T-helper 9 cell (primary cell): ENCODE measurements at regions not wholly inside any gene's neighbourhood (a gene's known extent, or its start where the extent isn't known, plus 50 kb on each side); places are given as distances from the start of the nearest gene placed in this dataset.

ENCODE experiments used
- DNase-seq: peaks from one replicate; pipeline ENCODE4 v3.0.0-alpha.2; 2020

DNA sequence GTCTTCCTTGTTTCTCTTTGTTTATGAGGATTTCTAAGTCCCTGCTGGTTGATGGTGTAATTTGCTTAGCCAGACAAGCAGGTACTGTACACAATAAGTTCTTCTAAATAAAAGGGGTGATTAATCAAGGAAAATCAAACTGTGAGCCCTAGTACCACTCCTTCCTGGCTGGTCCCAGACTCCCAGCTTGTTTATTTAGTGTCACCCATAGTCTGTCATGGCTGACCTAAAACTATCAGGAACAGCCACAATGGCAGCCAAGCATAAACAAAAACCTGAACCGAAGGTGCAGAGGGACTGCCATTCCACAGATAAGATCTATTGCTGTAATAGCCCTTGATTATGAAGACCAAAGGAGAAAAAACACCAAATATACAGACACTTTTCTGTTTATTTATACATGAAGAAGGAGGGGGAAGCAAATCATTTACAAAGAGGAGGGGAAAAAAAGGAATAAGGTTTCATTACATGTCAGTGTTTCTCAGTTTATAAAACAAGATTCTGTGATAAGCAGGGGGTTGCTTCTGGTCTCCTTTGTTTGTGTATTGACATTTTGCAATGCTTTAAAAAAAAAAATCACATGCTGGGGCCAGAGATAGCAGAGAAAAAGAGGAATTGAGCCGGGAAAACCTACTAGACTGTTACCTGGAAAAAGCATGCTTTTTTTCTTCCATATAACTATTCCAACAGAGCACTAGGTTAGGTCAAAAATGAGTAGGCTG lies 182.4 kb upstream of the DPH6 start:
- no peak for DNase-seq

GRCh38 chr15:35736150-35736549 lies 190.2 kb upstream of the DPH6 start:
- DNase-seq = no peak

DNA sequence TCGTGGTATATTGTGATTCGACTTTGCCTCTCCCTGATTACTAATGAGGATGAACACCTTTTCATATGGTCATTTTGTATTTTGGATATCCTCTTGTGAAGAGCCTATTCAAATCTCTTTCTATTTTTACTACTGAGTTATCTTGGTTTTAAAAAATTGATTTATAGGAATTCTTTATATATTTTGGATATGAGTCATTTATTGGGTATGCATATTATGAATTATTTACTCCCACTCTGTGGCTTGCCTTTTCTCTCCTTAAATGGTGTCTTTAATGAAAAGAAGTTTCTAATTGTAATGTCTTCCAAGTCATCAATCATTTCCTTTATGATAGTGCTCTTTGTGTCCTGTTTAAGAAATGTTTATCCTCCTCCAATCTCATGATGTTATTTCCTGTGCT lies 191.5 kb upstream of the DPH6 start:
- DNase-seq = no peak

DNA sequence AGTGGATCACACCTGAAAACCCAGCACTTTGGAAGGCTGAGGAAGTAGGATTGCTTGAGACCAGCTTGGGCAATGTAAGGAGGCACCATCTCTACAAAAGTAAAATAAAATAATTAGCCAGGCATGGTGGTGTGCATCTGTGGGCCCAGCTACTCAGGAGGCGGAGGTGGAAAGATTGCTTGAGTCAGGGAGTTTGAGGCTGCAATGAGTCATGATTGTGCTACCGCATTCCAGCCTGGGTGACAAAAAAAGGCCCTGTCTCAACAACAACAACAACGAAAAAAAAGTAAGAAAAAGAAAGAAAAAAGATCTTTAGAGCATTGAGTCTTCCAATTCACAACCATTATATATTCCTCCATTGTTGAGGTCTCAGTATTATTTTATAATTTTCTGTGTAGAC lies 192.4 kb upstream of the DPH6 start:
- DNase-seq = no peak

- DNase-seq = no peak
Observed at GRCh38 chr15:35740761-35741160, 194.8 kb upstream of the DPH6 start.

DNA sequence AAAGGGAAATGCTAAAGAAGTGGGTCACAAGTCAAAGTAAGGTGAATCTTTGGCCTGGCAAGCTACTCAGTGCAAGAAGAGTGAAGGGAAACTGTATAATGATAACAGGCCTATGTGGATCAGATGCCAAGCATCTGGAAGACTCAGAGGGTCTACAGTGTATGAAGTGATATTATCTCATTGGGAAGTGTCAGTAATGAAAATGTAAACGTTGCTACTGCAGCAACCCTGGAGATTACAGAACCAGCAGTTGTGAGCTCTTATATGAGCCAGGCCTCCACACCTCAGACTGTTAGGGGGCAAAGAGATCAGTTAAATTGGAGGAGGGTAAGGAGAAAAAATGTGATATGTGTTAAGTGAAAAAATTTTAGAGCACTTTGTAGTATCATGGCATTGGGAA lies 195.4 kb upstream of the DPH6 start:
- no peak for DNase-seq

DNA sequence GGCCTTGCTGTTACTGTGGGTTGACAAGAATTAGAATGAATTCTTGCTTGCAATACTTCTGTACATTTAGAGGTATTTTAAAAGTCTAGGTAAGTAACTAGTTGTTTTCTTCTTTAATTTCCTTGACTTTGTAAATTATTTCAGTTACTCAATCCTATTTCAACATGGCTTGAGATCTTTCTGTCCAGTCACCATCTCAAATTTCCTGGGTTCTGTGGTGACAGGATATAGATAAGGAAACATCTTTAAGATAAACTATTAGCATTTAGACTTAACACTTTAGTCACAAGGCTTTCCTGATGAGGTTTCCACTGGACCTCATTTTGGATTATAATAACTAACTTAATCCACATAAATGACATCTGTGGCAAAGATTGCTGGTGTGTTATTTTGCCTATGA lies 195.9 kb upstream of the DPH6 start:
- no peak for DNase-seq

- no peak for DNase-seq
Observed at GRCh38 chr15:35743321-35743720, 197.4 kb upstream of the DPH6 start.

- no peak for DNase-seq
Observed at GRCh38 chr15:35746121-35746520, 200.2 kb upstream of the DPH6 start.

- no peak for DNase-seq
Observed at GRCh38 chr15:35748105-35748504, 202.1 kb upstream of the DPH6 start.

- no peak for DNase-seq
Observed at GRCh38 chr15:35750051-35750450, 204.1 kb upstream of the DPH6 start.

DNA sequence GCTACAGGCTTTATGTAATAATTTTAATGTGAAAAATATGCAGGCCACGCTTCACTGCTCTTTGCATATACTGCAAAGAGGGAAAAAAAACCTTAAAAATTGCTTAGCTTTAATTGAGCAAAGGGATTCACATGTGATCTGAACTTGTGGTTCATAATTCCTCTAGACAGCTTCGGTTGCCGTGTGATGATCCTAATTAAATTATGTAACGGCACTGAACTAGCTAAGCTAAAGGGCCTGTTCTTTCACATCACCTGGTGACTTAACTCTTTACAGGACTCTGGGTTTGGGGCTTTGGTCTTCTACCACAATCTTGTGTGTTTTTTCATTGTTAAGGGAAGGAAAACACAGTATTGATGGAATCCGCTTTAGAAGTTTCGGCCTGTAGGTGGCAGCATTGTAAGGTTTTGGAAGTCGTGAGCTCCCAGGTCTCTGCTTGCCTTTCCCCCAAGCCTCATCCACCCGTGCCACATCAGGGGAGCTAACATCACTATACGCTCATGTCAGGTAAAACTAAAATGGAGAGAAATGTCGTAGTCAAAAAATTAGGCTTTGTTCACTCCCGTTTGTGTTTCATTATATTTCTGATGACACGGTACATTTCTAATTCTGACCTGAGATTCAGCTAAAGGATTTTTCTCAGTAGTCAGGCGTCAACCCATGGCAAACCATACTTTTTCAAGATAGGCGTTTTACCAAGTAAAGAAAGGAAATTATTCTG lies 205.6 kb upstream of the DPH6 start:
- peak; percentile 11 for DNase-seq

- DNase-seq = no peak
Observed at GRCh38 chr15:35752134-35752466, 206.1 kb upstream of the DPH6 start.

DNA sequence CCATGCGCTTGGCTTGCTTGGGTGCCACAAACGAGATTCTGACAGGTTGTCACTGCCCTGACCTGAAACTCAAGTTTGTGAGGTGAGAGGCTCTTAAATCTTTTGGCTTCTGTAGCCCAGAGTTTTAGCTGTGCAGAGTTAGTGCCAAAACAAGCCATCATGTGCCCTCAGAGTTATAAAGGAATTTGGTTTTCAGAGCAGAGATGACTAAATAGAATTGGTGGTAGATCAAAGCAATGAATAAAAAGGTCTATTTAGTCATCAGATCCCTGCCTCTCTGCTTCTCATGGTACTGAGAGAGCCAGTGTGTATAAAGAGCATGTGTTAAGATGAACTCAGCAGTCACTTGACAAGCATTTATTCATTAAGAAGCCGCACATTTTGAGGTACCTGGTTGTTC lies 207.5 kb upstream of the DPH6 start:
- DNase-seq = no peak

DNA sequence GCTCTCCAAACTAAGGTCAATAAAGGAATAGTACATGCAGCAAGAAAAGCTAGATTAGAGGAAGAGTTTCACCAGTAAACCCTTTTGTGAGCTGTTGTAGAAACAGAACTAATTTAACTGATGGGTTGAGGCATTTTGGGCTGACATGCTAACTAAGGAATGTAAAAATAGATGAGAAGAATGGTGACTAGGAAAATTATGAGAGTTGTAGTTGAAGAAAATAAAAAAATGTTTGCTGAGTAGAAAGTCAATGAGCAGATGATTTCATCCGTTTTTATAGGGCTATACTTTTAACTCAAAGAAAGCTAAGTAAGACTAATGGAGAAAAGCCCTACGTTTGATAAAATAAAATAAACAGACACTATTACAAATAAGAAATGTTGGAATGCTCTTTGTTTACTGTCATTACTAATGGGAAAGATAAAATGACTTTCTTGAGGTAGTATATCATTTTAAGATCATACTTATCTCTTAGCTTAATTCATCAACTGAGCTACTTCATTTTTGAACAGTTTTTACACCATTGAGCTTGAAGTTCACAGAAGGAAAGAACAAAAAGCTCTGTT lies 209.4 kb upstream of the DPH6 start:
- DNase-seq = no peak

DNA sequence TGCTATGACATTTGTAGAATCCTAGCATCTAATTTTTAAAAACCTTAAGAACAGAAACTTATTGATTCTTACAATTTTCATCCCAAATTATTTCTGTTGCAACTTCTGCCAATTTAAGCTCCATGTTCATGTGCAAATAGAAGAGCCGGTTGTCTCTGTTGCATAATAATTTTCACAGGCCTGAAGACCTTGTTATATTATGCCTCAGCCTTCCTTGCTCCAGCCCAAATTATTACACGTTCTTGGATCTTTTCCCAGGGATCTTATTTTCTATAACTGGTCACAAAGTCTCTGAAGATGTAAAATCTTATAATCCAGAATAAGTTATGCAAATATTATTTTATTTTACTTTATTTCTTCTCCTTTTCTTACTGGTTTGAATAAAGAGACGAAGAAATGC lies 210.7 kb upstream of the DPH6 start:
- DNase-seq = no peak

- no peak for DNase-seq
Observed at GRCh38 chr15:35757361-35757760, 211.4 kb upstream of the DPH6 start.

- no peak for DNase-seq
Observed at GRCh38 chr15:35757765-35758164, 211.8 kb upstream of the DPH6 start.

- DNase-seq = no peak
Observed at GRCh38 chr15:35764661-35765519, 218.9 kb upstream of the DPH6 start.

DNA sequence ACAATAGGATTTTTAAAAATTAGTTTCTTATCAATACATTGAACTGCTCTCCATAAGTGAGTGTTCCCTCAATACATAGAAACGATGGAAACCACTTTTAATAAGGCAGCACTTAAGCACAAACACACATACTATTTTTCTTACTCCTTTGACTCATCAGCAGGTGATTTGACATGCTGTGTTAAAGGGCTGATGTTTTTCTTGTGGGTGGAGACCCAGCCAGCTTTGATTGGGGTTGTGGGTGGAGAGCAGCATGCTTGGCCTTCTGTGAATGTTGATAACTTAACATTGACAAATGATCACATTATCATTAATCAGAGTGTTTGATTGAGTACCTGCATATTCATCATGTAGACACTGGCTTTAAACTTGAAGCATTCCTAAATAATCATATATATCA lies 223.0 kb upstream of the DPH6 start:
- no peak for DNase-seq

DNA sequence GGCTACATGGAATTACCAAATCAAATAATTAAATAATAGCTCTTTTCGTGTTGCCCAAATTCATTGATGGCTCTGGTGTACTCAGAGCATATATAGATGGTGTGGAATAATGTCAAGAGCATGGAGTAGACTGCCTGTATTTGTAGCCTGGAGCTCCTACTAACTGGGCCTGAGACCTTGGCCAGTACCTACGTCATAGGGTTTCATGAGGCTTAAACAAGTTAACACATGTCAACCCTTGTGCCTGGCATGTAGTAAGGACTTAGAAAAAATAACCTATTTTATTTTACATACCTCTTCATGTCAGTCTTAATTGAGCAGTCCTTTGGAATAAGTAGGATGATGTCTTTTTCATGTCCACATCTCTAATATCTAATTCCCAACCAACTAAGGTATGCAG lies 223.7 kb upstream of the DPH6 start:
- no peak for DNase-seq

DNA sequence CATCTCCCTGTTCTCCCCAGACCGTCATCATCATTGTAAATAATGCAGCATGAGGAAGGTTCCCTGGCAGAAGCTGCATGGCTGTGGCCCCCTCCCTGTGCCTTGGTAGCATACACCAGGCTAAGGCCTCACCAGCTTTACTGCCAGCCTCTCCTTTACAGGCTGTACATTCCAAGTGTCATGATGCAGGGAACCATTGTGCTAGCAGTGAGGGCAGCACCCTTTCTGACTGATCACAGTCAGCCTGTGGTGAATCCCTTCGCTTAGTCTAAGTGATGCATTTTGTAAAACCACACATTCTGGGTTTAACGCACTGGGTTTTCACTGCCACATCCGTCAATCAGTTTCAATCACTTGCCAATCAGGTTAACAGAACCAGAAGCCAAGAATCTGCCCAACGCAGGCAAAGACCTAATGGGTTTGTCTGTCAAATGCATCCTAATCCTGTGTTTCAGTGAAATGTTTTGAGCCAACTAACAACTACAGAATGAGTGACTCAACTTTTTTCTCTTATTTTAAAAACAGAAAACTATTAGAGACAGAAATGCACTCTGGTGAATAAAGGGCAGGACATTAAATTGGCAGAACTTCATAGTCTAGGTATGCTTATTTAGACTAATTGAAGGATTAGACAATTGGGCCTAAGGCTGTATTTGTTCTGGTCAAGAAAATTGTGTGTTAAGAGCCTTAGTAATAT lies 225.9 kb upstream of the DPH6 start:
- DNase-seq = no peak

DNA sequence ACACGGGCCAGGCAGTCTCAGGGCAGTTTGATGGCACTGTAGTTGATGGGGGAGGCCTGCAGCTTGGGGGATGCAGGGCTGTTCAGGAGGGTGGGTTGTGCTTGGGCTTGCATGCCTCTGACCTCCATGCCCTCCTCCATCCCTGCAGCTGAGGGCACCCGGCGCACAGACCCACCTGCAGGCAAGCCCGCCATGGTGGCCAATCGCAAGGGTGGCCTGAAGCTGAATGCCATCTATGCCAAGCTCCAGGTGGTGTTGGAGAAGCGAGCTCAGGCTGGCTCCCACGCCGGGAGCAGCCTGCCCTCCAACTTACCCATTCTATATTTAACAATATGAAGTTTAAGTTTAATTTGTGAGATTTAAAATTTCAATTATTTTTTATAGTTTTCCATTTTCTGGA lies 228.7 kb upstream of the DPH6 start:
- no peak for DNase-seq
